ENCODE measurements at regions not wholly inside any gene's neighbourhood (a gene's known extent, or its start where the extent isn't known, plus 50 kb on each side); places are given as distances from the start of the nearest gene placed in this dataset.

DNA sequence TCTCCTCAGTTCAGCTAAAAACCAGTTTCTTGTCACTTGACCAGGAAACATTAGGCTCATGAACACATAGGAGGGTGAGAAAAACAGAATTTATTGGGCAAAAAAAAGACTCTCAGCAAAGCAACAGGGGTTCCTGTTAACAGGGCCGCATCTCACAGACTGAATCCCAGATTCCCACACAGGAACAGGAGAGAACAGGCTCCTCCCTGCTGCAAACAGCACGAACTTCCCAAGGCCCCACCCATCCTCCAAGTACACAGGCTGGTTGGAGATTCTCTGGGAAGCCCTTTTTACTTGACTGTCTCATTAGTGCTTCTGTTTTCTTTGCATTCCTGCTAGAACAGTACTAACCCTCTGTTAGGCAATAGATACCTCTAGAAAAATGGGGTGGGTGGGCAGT is 52.4 kb upstream of the IL21 start:
- TF ChIP-seq, protein P1, sequence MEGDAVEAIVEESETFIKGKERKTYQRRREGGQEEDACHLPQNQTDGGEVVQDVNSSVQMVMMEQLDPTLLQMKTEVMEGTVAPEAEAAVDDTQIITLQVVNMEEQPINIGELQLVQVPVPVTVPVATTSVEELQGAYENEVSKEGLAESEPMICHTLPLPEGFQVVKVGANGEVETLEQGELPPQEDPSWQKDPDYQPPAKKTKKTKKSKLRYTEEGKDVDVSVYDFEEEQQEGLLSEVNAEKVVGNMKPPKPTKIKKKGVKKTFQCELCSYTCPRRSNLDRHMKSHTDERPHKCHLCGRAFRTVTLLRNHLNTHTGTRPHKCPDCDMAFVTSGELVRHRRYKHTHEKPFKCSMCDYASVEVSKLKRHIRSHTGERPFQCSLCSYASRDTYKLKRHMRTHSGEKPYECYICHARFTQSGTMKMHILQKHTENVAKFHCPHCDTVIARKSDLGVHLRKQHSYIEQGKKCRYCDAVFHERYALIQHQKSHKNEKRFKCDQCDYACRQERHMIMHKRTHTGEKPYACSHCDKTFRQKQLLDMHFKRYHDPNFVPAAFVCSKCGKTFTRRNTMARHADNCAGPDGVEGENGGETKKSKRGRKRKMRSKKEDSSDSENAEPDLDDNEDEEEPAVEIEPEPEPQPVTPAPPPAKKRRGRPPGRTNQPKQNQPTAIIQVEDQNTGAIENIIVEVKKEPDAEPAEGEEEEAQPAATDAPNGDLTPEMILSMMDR (IDR thresholded peaks at IDR 0.05), result no peak
- TF ChIP-seq, protein P2, sequence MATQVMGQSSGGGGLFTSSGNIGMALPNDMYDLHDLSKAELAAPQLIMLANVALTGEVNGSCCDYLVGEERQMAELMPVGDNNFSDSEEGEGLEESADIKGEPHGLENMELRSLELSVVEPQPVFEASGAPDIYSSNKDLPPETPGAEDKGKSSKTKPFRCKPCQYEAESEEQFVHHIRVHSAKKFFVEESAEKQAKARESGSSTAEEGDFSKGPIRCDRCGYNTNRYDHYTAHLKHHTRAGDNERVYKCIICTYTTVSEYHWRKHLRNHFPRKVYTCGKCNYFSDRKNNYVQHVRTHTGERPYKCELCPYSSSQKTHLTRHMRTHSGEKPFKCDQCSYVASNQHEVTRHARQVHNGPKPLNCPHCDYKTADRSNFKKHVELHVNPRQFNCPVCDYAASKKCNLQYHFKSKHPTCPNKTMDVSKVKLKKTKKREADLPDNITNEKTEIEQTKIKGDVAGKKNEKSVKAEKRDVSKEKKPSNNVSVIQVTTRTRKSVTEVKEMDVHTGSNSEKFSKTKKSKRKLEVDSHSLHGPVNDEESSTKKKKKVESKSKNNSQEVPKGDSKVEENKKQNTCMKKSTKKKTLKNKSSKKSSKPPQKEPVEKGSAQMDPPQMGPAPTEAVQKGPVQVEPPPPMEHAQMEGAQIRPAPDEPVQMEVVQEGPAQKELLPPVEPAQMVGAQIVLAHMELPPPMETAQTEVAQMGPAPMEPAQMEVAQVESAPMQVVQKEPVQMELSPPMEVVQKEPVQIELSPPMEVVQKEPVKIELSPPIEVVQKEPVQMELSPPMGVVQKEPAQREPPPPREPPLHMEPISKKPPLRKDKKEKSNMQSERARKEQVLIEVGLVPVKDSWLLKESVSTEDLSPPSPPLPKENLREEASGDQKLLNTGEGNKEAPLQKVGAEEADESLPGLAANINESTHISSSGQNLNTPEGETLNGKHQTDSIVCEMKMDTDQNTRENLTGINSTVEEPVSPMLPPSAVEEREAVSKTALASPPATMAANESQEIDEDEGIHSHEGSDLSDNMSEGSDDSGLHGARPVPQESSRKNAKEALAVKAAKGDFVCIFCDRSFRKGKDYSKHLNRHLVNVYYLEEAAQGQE (IDR thresholded peaks at IDR 0.05; ENCODE audit: insufficient read depth in 1 of 2, low read depth in 2 of 2, low read length in 1 of 2), result no peak
- TF ChIP-seq POLR2AphosphoS5 (IDR thresholded peaks at IDR 0.05; ENCODE audit: low read depth, low read length), result no peak
- TF ChIP-seq TCF7L2 (IDR thresholded peaks at IDR 0.05; ENCODE audit: low read depth, low read length), result no peak
- TF ChIP-seq SIN3A (IDR thresholded peaks at IDR 0.05; ENCODE audit: borderline replicate concordance, insufficient read depth, low read depth, low read length), result no peak
